KMS-11 (cell line): ENCODE measurements at regions not wholly inside any gene's neighbourhood (a gene's known extent, or its start where the extent isn't known, plus 50 kb on each side); places are given as distances from the start of the nearest gene placed in this dataset.

Source experiments
- H2AFZ ChIP-seq: fragments of 200-600 bp; sonication (generic); 2 replicates; pipeline ENCODE4 v1.6.1; 2016; ENCODE audit warnings: antibody characterized with exemption, mixed run types, low read depth
- H3K27ac ChIP-seq: fragments of 200-600 bp; sonication (generic); 2 replicates; pipeline ENCODE4 v1.6.1; 2016; ENCODE audit warnings: mild to moderate bottlenecking, mixed run types
- H3K27me3 ChIP-seq: fragments of 200-600 bp; sonication (generic); 2 replicates; pipeline ENCODE4 v1.6.1; 2017; ENCODE audit warnings: mild to moderate bottlenecking, low read depth, mixed run types, moderate library complexity; ENCODE audit not compliant: insufficient read depth
- H3K36me3 ChIP-seq: fragments of 200-600 bp; sonication (generic); 2 replicates; pipeline ENCODE4 v1.6.1; 2017; ENCODE audit warnings: mild to moderate bottlenecking, mixed run types; ENCODE audit not compliant: insufficient read depth
- H3K4me1 ChIP-seq: fragments of 200-600 bp; sonication (generic); 2 replicates; pipeline ENCODE4 v1.6.1; 2016; ENCODE audit warnings: mild to moderate bottlenecking, low read depth, mixed run types; ENCODE audit not compliant: poor library complexity, severe bottlenecking
- H3K4me2 ChIP-seq: fragments of 200-600 bp; sonication (generic); 2 replicates; pipeline ENCODE4 v1.7.0; 2016; ENCODE audit warnings: mild to moderate bottlenecking, mixed run types
- H3K4me3 ChIP-seq: fragments of 200-600 bp; sonication (generic); IDR thresholded peaks from 2 replicates; pipeline ENCODE4 v1.6.1; 2017; ENCODE audit warnings: low read depth, low read length, mixed read lengths; ENCODE audit not compliant: insufficient read depth
- H3K79me2 ChIP-seq: fragments of 200-600 bp; sonication (generic); 2 replicates; pipeline ENCODE4 v1.6.1; 2016; ENCODE audit warnings: low read depth, mixed run types; ENCODE audit not compliant: insufficient read depth
- H3K9ac ChIP-seq: fragments of 200-600 bp; sonication (generic); 2 replicates; pipeline ENCODE4 v1.6.1; 2016; ENCODE audit warnings: mild to moderate bottlenecking, mixed run types
- H4K20me1 ChIP-seq: fragments of 200-600 bp; sonication (generic); 2 replicates; pipeline ENCODE4 v1.6.1; 2016; ENCODE audit warnings: mild to moderate bottlenecking, mixed run types; ENCODE audit not compliant: insufficient read depth
- TF ChIP-seq, protein P1 (sequence below): fragments of 200-600 bp; sonication (generic); conservative IDR thresholded peaks from 2 replicates; pipeline ENCODE4 v1.6.1; 2017; ENCODE audit warnings: low read depth, mild to moderate bottlenecking, antibody characterized with exemption, low read length, moderate library complexity, mixed read lengths

GRCh38 chr21:28239340-28239739 is 753.3 kb downstream of the LTN1 start:
- H2AFZ ChIP-seq: no peak overlapping the region
- no peak overlapping the region for H3K9ac ChIP-seq
- no peaks in the 10 kb centered on the region for H3K27me3 ChIP-seq
- TF ChIP-seq, protein P1, sequence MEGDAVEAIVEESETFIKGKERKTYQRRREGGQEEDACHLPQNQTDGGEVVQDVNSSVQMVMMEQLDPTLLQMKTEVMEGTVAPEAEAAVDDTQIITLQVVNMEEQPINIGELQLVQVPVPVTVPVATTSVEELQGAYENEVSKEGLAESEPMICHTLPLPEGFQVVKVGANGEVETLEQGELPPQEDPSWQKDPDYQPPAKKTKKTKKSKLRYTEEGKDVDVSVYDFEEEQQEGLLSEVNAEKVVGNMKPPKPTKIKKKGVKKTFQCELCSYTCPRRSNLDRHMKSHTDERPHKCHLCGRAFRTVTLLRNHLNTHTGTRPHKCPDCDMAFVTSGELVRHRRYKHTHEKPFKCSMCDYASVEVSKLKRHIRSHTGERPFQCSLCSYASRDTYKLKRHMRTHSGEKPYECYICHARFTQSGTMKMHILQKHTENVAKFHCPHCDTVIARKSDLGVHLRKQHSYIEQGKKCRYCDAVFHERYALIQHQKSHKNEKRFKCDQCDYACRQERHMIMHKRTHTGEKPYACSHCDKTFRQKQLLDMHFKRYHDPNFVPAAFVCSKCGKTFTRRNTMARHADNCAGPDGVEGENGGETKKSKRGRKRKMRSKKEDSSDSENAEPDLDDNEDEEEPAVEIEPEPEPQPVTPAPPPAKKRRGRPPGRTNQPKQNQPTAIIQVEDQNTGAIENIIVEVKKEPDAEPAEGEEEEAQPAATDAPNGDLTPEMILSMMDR: no peak
- H3K4me3 ChIP-seq: no peak overlapping the region
- no peaks in the 10 kb centered on the region for H3K4me1 ChIP-seq
- H3K27ac ChIP-seq: no peak overlapping the region
- no peaks in the 10 kb centered on the region for H4K20me1 ChIP-seq
- H3K79me2 ChIP-seq: no peaks in the 10 kb centered on the region
- no peak overlapping the region for H3K4me2 ChIP-seq
- no peaks in the 10 kb centered on the region for H3K36me3 ChIP-seq

- Histone ChIP-seq H3K36me3 (no peaks in the 10 kb centered on the region), H3K4me3 (no peak overlapping the region), H3K27ac (no peak overlapping the region), H3K4me1 (no peaks in the 10 kb centered on the region), H4K20me1 (no peaks in the 10 kb centered on the region), H3K9ac (no peak overlapping the region), H3K79me2 (no peaks in the 10 kb centered on the region), H2AFZ (no peak overlapping the region), H3K27me3 (no peaks in the 10 kb centered on the region), H3K4me2 (no peak overlapping the region)
- TF ChIP-seq, protein P1: no peak
These were observed 755.0 kb downstream of the LTN1 start for GRCh38 chr21:28237661-28238060.

DNA sequence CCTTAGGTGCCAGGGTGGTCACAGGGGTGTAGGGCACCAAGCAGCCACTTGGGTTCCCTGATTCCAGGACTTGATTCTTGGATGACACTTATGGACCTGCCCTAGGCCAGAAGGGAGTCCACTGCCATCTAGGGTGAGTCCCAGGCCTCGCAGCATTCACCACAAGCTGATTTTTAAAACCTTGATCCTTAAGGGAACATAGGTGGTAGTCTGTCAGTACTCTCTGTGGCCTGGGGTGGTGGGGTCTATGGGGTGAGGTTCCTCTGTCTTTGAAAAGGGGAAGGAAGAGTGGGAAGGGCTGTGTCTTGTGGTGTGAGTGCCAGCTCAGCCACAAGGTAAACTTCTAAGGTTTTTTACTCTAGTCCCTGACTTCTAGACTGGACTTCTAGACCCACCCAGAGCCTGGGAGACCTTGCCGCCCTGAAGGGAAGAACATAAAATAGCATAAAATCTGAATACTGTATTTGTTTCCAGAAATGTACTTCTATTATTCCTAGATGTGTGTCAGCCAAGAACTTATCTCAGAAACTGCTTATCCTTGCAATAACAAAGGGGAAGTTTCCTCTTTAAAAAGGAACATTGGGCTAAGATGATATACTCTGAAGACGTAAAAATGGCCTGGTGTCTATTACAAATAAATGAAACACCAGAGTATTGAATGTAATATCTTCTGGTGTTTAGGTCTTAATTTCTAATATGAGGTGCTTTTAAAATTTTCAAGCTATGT is 757.3 kb downstream of the LTN1 start:
- Histone ChIP-seq H3K79me2 (no peaks in the 10 kb centered on the region), H3K9ac (no peak overlapping the region), H3K36me3 (no peaks in the 10 kb centered on the region), H3K4me3 (no peak overlapping the region), H3K4me1 (no peaks in the 10 kb centered on the region), H4K20me1 (no peaks in the 10 kb centered on the region), H3K27ac (no peak overlapping the region), H3K27me3 (no peaks in the 10 kb centered on the region), H2AFZ (no peak overlapping the region), H3K4me2 (no peak overlapping the region)
- TF ChIP-seq, protein P1: no peak

- H3K4me2 ChIP-seq: no peak overlapping the region
- no peaks in the 10 kb centered on the region for H3K4me1 ChIP-seq
- no peak overlapping the region for H3K4me3 ChIP-seq
- H3K79me2 ChIP-seq: no peaks in the 10 kb centered on the region
- H3K36me3 ChIP-seq: no peaks in the 10 kb centered on the region
- H3K27ac ChIP-seq: no peak overlapping the region
- H3K27me3 ChIP-seq: no peaks in the 10 kb centered on the region
- TF ChIP-seq, protein P1: no peak
- no peak overlapping the region for H3K9ac ChIP-seq
- H2AFZ ChIP-seq: no peak overlapping the region
- no peaks in the 10 kb centered on the region for H4K20me1 ChIP-seq
These were observed 758.4 kb downstream of the LTN1 start for GRCh38 chr21:28234326-28234725.
